ENCODE measurements at regions not wholly inside any gene's neighbourhood (a gene's known extent, or its start where the extent isn't known, plus 50 kb on each side); places are given as distances from the start of the nearest gene placed in this dataset.
"Not testable (repeated sequence)": the region's sequence is repeated elsewhere in the genome, so short reads cannot be mapped to it uniquely, and the experiment has no call there.

DNA sequence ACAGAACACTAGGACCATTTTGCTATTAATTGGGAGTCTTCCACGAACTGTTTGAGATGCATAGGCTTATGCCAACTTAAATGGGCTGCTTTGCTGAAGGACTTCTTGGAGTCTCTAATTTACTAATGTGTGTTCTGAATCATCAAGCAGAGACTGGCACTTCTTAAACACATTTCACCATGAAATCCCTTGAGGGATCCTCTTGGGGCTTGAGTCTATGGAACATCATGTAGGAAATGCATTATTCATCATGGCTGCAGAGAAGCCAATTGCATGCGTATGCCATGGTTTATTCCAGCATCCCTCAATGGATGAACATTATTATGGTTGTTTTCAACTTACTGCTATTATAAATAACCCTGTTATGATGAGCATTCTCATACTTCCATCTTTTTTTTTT is 73.4 kb downstream of the FGD2 start:
- H3K36me3 ChIP-seq, result no peaks in the 10 kb centered on the region
- no peak for DNase-seq
- H3K4me3 ChIP-seq, result no peak overlapping the region
- H3K4me1 ChIP-seq, result no peaks in the 10 kb centered on the region
- H3K27ac ChIP-seq, result no peak overlapping the region
- H3K9me3 ChIP-seq (replicated peaks), result no peaks in the 10 kb centered on the region
- H3K27me3 ChIP-seq, result peaks cover 9% of the 10 kb centered on the region; the same call in 1 of the 2 replicates

DNA sequence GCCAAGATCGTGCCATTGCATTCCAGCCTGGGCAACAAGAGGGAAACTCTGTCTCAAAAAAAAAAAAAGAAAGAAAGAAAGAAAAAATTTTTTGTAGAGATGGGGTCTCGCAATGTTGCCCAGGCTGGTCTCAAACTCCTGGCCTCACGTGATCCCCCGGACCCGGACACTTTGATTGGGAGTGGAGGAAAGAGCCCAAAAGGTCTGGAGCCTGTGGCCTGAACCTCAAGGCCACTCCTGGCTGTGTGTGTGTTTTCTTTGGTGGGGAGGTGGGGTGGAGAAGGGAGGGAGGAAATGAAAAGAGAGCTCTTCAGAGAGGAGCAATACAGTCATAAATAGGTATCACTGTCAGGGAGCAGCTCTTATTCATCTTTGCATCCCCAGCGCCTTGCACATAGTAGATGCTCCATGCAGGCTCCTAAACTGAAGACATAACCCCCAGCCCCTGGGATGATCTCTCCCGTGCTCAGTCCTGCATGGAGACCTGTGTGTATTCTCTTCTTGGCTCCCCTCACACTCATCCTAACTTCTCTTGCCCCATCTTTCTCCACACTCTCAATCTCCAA is 75.7 kb downstream of the FGD2 start:
- H3K27ac ChIP-seq, result no peak overlapping the region
- DNase-seq, result no peak
- no peaks in the 10 kb centered on the region for H3K36me3 ChIP-seq
- no peaks in the 10 kb centered on the region for H3K9me3 ChIP-seq (replicated peaks)
- H3K4me3 ChIP-seq, result no peak overlapping the region
- no peaks in the 10 kb centered on the region for H3K4me1 ChIP-seq
- H3K27me3 ChIP-seq, result peaks cover 9% of the 10 kb centered on the region; the same call in 1 of the 2 replicates

DNA sequence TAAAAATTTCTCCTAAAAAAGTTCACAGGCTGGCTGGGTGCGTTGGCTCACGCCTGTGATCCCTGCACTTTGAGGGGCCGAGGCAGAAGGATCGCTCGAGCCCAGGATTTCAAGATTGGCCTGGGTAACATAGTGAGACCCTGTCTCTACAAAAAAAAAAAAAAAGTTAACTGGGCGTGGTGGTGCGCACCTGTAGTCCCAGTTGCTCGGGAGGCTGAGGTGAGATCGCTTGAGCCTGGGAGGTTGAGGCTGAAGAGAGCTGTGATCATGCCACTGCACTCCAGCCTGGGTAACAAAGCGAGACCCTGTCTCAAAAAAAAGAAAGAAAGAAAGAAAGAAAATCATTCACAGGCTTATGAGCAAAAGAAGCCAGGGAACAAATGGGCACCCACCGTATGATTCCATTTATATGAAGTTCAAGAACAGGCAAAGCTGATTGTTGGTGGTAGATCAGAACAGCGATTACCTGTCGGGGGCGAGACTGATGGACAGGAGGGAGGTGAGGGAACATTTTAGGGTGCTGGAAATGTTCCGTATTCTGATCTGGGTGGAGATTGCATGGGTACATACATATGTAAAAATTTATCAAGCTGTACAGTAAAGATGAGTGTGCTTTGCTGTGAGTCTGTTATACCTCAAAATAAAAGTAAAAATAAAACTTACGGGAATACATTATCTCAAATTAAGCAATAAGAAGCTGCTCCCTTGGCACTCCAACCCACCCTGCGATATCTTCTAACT is 77.1 kb downstream of the FGD2 start:
- Histone ChIP-seq H3K27ac (no peak overlapping the region), H3K4me3 (no peak overlapping the region), H3K9me3 (replicated peaks) (no peaks in the 10 kb centered on the region), H3K36me3 (no peaks in the 10 kb centered on the region), H3K4me1 (no peaks in the 10 kb centered on the region), H3K27me3 (peaks cover 4% of the 10 kb centered on the region; the same call in 1 of the 2 replicates)
- no peak for DNase-seq

DNA sequence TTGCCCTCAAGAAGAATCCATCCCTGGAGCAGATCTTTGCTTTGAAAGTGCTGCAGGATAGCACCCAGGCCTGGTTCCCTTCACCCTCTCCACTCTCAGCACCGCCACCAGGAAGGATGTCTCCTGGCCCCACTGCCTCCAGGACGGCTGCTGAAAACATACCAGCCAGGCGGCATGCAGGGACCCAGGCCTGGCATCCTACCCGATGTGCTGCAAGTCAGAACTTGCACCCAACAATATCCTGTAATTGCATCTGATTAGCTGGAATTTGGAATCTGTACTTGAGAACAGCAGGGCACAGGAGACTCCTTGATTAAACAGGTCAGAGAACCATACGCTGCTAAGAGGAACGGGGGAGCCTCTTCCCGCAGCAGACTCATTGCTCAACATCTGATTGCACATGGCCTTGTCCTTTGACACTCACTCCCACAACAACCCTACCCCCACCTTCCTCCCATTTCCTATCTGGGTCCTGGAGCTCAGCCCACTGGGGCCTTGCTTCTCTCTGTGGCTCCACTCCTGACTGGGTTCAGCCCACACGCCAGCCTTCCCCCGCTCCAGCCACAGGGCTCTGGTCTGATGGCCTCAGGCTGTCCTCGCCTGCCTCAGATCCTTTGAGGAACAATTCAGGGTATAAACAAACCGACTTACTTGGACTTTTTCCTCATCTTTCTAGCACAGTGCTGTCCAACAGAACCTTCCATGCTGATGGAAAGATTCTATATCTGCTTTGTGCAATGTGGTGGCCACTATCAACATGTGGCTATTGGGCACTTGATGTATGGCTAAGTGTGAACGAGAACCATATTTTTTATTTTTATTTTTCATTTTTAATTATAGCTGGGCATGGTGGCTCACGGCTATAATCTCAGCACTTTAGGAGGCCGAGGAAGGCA is 78.0 kb downstream of the FGD2 start:
- Histone ChIP-seq H3K4me1 (no peaks in the 10 kb centered on the region), H3K27me3 (no peaks in the 10 kb centered on the region), H3K9me3 (replicated peaks) (no peaks in the 10 kb centered on the region), H3K27ac (no peak overlapping the region), H3K4me3 (no peak overlapping the region), H3K36me3 (no peaks in the 10 kb centered on the region)
- DNase-seq, result no peak

DNA sequence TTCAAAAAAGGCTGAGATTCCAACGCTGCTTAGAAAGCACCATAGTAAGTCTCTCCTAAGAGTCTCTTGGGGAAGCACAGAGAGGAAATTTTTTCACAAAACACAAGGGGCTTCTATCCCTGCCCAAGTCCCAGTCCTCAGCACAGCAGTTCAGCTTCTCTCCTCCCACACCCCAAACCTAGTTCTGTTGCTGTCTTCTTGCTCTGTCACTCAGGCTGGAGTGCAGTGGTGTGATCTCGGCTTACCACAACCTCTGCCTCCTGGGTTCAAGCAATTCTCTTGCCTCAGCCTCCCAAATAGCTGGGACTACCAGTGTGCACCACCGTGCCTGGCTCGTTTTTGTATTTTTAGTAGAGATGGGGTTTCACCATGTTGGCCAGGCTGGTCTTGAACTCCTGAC is 79.2 kb downstream of the FGD2 start:
- DNase-seq; H3K4me1 ChIP-seq; H3K9me3 ChIP-seq (replicated peaks); H3K27me3 ChIP-seq; H3K27ac ChIP-seq; H3K36me3 ChIP-seq; H3K4me3 ChIP-seq: not testable (repeated sequence)

DNA sequence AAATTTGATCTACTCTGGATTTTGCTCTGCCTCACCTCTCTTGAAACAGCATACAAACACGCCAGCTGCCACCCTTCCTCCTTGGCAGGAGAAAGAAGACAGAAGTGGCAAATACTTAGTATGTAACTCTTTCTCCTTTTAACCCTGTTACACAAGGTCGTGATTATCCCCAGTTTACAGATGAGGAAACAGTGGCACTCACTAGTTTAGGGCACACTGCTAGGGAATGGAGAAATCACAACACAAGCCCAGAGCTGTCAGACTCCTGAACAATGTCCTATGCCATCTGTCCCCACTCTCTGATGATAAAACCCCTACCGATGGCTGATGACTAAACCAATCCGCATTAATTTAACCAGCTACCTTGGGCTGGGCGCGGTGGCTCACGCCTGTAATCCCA is 79.7 kb downstream of the FGD2 start:
- no peaks in the 10 kb centered on the region for H3K4me1 ChIP-seq
- no peak overlapping the region for H3K4me3 ChIP-seq
- H3K9me3 ChIP-seq (replicated peaks), result no peaks in the 10 kb centered on the region
- H3K27ac ChIP-seq, result no peak overlapping the region
- no peak for DNase-seq
- H3K36me3 ChIP-seq, result no peaks in the 10 kb centered on the region
- no peaks in the 10 kb centered on the region for H3K27me3 ChIP-seq

DNA sequence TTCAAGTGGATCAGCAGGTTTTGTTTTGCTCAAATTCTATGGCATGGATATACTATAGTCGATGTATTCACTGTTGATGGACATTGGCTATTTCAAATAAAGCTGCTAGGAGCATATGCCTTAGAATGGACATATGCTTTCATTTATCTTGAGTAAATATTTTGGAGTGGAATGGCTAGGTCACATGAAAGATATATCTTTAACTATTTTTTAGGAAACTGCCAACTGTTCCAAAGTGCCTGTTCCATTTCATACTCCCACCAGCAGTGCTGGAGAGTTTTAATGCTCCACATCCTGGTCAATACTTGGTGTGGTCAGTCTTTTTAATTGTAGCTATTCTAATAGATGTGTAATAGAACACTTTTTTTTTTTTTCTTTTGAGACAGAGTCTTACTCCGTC is 81.1 kb upstream of the PIM1 start:
- no peak for DNase-seq
- H3K36me3 ChIP-seq, result no peaks in the 10 kb centered on the region
- H3K27me3 ChIP-seq, result no peaks in the 10 kb centered on the region
- no peak overlapping the region for H3K27ac ChIP-seq
- H3K4me3 ChIP-seq, result no peak overlapping the region
- no peaks in the 10 kb centered on the region; the same call in 1 of the 2 replicates for H3K4me1 ChIP-seq
- H3K9me3 ChIP-seq (replicated peaks), result no peaks in the 10 kb centered on the region

DNA sequence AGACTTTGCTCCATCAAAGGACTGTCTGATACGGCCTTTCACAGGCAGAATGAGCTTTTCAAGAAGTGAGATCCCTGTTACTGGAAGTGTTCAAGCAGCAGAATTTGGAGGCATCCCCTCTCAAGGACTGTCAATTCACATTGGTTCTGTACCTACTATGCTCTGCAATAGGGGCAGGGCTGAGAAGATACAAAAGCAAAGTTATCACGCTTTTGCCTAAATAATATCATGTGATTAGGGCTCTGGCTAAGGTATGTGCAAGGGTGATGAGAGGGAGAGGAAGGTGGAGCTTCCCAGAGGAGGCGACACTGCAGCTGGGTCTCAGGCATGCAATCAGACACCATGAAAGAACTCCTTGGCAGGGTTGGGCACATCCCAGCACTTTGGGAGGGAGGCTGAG is 80.2 kb upstream of the PIM1 start:
- no peaks in the 10 kb centered on the region; the same call in 1 of the 2 replicates for H3K4me1 ChIP-seq
- H3K27ac ChIP-seq, result no peak overlapping the region
- no peaks in the 10 kb centered on the region for H3K27me3 ChIP-seq
- no peaks in the 10 kb centered on the region for H3K9me3 ChIP-seq (replicated peaks)
- no peak overlapping the region for H3K4me3 ChIP-seq
- H3K36me3 ChIP-seq, result no peaks in the 10 kb centered on the region
- no peak for DNase-seq

DNA sequence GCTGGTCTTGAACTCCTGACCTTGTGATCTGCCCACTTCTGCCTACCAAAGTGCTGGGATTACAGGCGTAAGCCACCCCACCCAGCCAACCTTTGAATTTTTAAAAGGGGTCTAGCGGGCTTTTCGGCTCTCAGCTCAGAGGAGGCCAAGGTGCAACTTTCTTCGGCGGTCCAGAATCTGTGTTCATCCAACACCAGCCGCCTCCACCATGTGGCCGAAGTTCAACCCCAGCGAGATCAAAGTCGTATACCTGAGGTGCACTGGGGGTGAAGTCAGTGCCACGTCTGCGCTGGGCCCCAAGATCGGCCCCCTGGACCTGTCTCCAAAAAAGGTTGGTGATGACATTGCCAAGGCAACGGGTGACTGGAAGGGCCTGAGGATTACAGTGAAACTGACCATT is 78.8 kb upstream of the PIM1 start:
- H3K27ac ChIP-seq; H3K9me3 ChIP-seq (replicated peaks); H3K27me3 ChIP-seq; H3K4me1 ChIP-seq; DNase-seq; H3K4me3 ChIP-seq; H3K36me3 ChIP-seq: not testable (repeated sequence)

DNA sequence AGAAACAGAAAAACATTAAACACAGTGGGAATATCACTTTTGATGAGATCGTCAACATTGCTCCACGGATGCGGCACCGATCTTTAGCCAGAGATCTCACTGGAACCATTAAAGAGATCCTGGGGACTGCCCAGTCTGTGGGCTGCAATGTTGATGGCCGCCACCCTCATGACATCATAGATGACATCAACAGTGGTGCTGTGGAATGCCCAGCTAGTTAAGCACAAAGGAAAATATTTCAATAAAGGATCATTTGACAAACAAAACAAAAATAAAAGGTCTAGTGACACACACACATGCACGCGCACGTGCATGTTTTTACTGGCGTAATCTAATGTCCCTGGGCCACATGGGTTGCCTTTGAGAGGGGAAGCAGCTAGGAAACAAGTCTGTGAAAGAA is 78.4 kb upstream of the PIM1 start:
- not testable (repeated sequence) for DNase-seq; H3K36me3 ChIP-seq; H3K27ac ChIP-seq; H3K27me3 ChIP-seq; H3K4me1 ChIP-seq; H3K4me3 ChIP-seq; H3K9me3 ChIP-seq (replicated peaks)

DNA sequence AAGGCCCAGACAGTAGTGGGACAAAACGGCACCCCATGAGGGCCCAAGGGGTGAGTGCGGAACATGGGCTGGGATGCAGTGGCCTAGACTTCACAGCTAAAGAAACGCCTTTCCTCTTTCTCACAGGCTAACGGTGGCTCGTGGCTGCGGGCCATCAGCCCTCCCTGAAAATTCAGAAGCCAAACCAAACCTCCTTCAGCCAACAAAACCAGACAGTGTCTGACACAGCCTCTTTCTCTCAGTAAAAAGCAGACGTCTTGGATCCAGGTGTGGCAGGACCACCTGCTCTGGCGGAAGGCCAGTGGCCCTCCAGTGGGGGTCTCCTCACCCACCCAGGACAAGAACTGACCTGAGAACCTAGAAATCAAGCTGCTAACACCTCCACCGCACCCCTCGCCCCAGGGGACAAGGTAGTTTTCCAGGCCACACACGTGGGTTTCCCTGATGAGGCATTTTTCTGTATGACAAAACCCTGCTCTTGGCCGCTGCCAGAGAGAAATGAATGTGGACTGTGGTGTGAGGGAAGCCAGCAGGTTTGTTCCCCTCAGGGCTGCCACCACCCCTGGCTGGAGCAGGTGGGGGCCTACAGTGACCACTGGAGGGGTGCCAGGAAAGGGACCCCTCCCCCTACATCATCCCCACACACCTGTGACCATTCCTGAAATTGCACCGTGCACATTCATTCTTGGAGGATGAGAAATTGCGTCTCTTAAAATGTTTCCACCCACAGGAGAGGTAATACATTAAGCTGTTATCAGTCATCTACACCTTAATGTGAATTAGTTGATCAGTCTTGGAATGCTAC is 76.8 kb upstream of the PIM1 start:
- Histone ChIP-seq H3K9me3 (replicated peaks) (no peaks in the 10 kb centered on the region), H3K36me3 (no peaks in the 10 kb centered on the region), H3K27ac (no peak overlapping the region), H3K4me1 (no peaks in the 10 kb centered on the region; the same call in 1 of the 2 replicates), H3K27me3 (no peaks in the 10 kb centered on the region), H3K4me3 (no peak overlapping the region)
- no peak for DNase-seq

DNA sequence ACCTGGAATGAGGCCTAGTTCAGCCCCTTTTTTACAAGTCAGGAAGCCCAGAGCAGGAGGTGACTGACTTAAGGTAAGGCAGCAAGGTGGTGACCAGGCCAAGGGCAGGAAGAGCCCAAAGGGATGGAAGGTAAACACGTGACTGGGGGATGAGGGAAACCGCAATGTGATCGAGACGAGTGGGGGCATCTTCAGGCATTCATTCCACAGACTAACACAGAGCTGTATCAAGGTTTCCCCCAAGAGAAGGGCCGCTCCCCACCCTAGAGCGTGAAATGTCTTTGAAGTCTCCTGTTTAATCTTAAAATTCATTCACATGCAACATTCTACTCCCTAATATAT is 76.3 kb upstream of the PIM1 start:
- Histone ChIP-seq H3K9me3 (replicated peaks) (no peaks in the 10 kb centered on the region), H3K27ac (no peak overlapping the region), H3K27me3 (no peaks in the 10 kb centered on the region), H3K36me3 (no peaks in the 10 kb centered on the region), H3K4me3 (no peak overlapping the region), H3K4me1 (no peaks in the 10 kb centered on the region; the same call in 1 of the 2 replicates)
- DNase-seq, result no peak

DNA sequence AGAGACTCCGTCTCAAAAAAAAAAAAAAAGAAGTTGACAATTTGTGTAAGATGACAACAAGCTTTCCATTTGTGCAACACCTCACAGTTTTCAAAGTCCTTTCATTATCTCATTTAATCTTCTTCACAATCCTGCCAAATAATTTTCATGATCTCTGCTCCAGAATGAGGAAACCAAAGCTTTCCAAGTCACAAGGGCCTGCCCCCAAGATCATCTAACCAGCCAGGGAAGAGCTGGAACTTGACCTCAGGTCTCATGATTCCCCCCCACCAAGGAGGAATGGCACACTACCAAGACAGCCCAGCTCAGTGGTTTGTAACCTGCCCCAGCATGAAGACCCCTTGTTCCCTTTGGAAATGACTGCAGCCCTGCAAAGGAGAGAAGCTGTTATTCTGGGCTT is 74.0 kb upstream of the PIM1 start:
- H3K4me3 ChIP-seq, result no peak overlapping the region
- H3K4me1 ChIP-seq, result peaks cover 2% of the 10 kb centered on the region; the same call in 1 of the 2 replicates
- H3K9me3 ChIP-seq (replicated peaks), result no peaks in the 10 kb centered on the region
- H3K36me3 ChIP-seq, result no peaks in the 10 kb centered on the region
- no peaks in the 10 kb centered on the region for H3K27me3 ChIP-seq
- H3K27ac ChIP-seq, result no peak overlapping the region
- DNase-seq, result no peak

DNA sequence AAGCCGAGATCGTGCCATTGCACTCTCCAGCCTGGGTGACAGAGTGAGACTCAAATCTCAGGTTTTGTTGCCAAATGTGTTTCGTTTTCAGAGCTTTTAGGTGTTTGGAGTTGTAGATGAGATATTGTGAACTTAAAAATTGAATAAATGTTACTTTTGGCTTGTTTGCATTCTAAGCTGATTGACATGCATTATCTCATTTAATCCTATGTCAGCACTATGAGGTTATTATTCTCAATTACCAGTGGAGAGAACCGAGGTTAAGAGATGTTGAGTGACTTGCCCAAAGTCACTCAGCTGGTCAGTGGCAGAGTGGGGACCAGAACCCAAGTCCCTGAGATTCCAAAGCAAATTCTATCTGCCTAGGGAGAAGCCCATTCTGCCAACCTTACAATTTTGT is 72.6 kb upstream of the PIM1 start:
- Histone ChIP-seq H3K36me3 (no peaks in the 10 kb centered on the region), H3K27me3 (no peaks in the 10 kb centered on the region), H3K9me3 (replicated peaks) (no peaks in the 10 kb centered on the region), H3K4me1 (peaks cover 9% of the 10 kb centered on the region; the same call in 1 of the 2 replicates), H3K4me3 (no peak overlapping the region), H3K27ac (no peak overlapping the region)
- no peak for DNase-seq

DNA sequence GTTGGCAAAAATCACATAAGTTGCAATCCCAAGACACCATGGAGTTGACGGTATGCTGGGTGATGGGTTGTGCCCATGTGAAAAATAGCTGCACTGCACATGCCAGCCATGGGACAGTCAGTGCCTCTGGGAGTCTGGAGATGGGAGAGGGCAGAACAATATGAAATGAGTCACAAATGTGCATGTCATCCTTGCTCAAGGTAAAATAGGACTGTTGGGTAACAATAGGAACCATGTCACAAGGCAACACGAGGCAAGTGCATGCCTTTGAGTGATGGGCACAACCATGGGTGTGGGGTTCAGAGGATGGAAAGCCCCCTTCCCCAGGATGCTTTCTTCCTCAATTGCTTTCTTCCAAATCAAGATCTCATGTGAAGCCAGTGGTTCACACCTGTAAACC is 70.5 kb upstream of the PIM1 start:
- no peak for DNase-seq
- H3K9me3 ChIP-seq (replicated peaks), result no peaks in the 10 kb centered on the region
- H3K4me1 ChIP-seq, result peaks cover 25% of the 10 kb centered on the region
- H3K27me3 ChIP-seq, result no peaks in the 10 kb centered on the region
- no peak overlapping the region for H3K4me3 ChIP-seq
- H3K36me3 ChIP-seq, result no peaks in the 10 kb centered on the region
- no peak overlapping the region for H3K27ac ChIP-seq
